Duodenal mucosa (tissue), 2 donors: ENCODE measurements at regions not wholly inside any gene's neighbourhood (a gene's known extent, or its start where the extent isn't known, plus 50 kb on each side); places are given as distances from the start of the nearest gene placed in this dataset.

Experiments used
- H3K27ac ChIP-seq: one replicate; pipeline ENCODE4 v1.7.0; 2013; ENCODE audit warnings: low read depth, low read length
- H3K27me3 ChIP-seq, 2 donors: one replicate each; pipeline ENCODE4 v1.7.0; 2013; ENCODE audit warnings: low read length in 2 of 2, control low read depth in 1 of 2; ENCODE audit not compliant: insufficient read depth in 2 of 2, control insufficient read depth in 1 of 2
- H3K36me3 ChIP-seq, 2 donors: one replicate each; pipeline ENCODE4 v1.7.0; 2013; ENCODE audit warnings: low read length in 2 of 2, control low read depth in 1 of 2; ENCODE audit not compliant: insufficient read depth in 2 of 2, control insufficient read depth in 1 of 2
- H3K4me1 ChIP-seq, 2 donors: one replicate each; pipeline ENCODE4 v1.7.0; 2013; ENCODE audit warnings: low read length in 2 of 2, control low read depth in 1 of 2; ENCODE audit not compliant: insufficient read depth in 2 of 2, control insufficient read depth in 1 of 2
- H3K4me3 ChIP-seq, 2 donors: one replicate each; pipeline ENCODE4 v1.7.0; 2013; ENCODE audit warnings: low read length in 2 of 2, low read depth in 1 of 2
- H3K9ac ChIP-seq, 2 donors: one replicate each; pipeline ENCODE4 v1.7.0; 2013; ENCODE audit warnings: low read length in 2 of 2, low read depth in 1 of 2
- H3K9me3 ChIP-seq, 2 donors: one replicate each; pipeline ENCODE4 v1.7.0; 2013; ENCODE audit warnings: low read length in 2 of 2, control low read depth in 1 of 2; ENCODE audit not compliant: control insufficient read depth in 1 of 2

DNA sequence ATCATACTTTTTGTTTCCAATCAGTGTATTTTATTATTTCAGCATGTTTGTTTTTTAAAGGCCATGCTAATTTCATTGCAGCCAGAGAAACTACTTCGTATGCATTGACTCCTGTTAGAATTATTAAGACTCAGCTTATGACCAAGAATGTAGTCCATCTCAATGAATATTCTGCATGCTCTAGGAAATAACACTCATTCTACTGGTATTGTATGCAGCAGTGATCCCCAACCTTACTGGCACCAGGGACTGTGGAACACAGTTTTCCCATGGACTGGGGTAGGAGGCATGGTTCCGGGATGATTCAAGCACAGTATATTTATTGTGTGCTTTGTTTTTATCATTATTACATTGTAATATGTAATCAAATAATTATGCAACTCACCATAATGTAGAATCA, 356.9 kb downstream of the DSEL start:
- no peak overlapping the region for H3K27ac ChIP-seq

DNA sequence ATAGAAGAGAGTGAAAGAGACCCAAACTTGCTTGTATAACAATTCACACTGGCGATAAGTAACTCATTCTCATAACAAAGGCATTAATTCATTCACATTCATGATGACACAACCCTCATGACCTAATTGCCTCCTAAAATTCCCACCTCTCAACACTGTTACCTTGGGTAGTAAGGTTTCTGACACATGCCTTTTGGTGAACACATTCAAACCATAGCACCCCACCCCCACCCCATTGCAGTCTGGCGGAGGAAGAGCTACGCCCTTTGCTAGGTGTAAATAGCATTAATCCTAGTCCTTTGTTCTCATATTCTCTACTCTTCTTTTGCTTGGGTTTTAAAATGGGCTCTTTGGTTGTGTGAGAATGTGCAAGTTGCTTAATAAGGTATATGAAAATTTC, 361.5 kb downstream of the DSEL start:
- Histone ChIP-seq H3K27ac (no peak overlapping the region), H3K9ac (no peak overlapping the region), H3K27me3 (no peaks in the 10 kb centered on the region), H3K9me3 (no peaks in the 10 kb centered on the region), H3K4me3 (no peak overlapping the region), H3K4me1 (no peaks in the 10 kb centered on the region), H3K36me3 (no peaks in the 10 kb centered on the region)

More for the DNA sequence above, 356.9 kb downstream of the DSEL start:
- Histone ChIP-seq H3K4me3 (no peak overlapping the region), H3K9ac (no peak overlapping the region), H3K36me3 (no peaks in the 10 kb centered on the region), H3K27me3 (no peaks in the 10 kb centered on the region), H3K9me3 (no peaks in the 10 kb centered on the region), H3K4me1 (no peaks in the 10 kb centered on the region)

DNA sequence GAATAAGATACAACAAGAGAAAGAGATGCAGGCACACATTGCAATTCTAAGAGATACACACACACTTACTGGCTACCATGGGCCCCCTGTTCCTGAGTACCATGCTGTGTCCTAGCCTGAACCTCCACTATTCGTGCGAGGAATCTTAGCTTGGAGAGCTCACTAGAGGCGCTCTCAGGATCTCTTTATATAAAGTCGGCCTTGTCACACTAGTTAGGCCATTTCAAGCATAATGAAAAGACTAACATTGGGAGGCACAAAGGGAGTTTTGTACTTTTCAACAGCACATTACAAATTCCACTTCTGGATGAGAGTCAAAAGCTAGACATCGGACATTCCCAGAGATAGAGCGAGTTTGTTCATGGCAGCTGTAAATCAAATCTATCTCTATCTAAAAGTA, 365.2 kb downstream of the DSEL start:
- Histone ChIP-seq H3K27me3 (no peaks in the 10 kb centered on the region), H3K9me3 (no peaks in the 10 kb centered on the region), H3K4me3 (no peak overlapping the region), H3K9ac (no peak overlapping the region), H3K27ac (no peak overlapping the region), H3K4me1 (no peaks in the 10 kb centered on the region), H3K36me3 (no peaks in the 10 kb centered on the region)

DNA sequence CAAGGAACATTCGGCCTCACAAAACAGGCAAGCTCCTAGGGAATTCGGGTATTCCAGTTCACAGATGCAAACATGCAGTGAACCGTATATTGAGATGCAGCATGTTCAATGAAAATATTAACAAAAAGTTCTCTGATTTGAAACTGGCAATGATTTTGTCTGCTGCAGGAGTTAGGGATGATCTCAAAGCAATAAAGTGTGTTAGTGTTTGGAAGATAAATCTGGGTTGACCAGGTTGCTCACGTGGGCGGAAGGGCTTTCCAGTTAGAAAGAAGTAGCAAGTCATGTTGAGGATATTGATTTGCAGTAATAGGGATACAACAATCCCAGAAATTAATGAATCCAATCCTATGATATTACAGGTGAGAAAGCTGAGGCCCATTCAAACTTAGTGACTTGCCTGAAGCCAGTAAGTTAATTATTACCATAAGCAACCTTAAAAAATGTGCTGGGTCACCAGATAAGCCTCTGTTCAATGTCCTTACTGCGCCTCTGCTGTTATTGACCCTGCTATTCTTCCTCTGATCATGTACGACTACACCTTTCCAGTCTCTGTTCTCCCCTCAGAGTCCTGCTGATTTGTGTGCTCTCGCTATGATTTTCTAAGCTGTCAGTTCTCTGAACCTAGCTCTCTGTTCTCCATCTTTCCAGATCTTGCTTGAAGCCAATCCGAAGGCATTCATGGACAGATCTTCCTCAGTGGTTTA, 370.8 kb downstream of the DSEL start:
- no peaks in the 10 kb centered on the region for H3K9me3 ChIP-seq
- H3K27me3 ChIP-seq = no peaks in the 10 kb centered on the region
- H3K4me1 ChIP-seq = no peaks in the 10 kb centered on the region
- no peak overlapping the region for H3K4me3 ChIP-seq
- H3K36me3 ChIP-seq = no peaks in the 10 kb centered on the region
- no peak overlapping the region for H3K27ac ChIP-seq
- no peak overlapping the region for H3K9ac ChIP-seq

DNA sequence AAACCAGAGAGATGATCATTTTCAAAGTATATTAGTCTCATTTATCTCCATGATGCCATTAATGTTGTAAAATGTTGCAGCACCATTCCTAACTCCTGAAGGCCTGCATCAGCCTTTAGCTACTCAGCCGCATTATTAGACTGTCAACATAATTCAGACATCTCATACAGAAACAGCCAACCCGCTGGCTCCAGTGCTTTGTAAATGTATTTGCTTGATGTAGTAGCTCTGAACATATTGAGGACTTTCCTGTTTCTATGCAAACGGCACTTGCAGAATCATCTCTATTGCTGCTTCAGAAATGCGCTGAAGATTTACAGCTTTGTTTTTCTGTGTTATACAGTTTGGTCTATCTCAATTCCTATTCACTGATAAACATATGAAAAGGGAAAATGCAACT, 372.2 kb downstream of the DSEL start:
- Histone ChIP-seq H3K9ac (no peak overlapping the region), H3K9me3 (no peaks in the 10 kb centered on the region), H3K36me3 (no peaks in the 10 kb centered on the region), H3K27ac (no peak overlapping the region), H3K4me1 (no peaks in the 10 kb centered on the region), H3K4me3 (no peak overlapping the region), H3K27me3 (no peaks in the 10 kb centered on the region)

DNA sequence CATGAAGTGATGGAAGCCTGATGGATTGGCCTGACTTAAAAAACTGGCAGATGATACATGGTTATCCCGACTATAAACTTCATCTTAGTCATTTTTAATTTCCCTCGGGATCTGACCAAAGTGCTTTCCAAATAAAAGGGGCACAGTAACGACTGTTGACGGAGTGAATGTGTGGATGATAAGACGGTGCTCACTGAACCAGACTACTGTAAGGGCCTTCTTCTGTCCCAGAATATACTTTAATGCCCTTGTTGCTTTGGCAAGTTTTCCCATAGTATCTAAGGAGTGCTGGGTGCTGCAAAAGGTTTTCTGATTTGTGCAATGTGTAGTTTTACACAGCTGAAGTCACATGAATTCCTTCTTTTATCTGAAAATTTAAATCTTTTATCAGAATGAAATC, 373.5 kb downstream of the DSEL start:
- Histone ChIP-seq H3K36me3 (no peaks in the 10 kb centered on the region), H3K9ac (no peak overlapping the region), H3K4me1 (no peaks in the 10 kb centered on the region), H3K4me3 (no peak overlapping the region), H3K27ac (no peak overlapping the region), H3K27me3 (no peaks in the 10 kb centered on the region), H3K9me3 (no peaks in the 10 kb centered on the region)

DNA sequence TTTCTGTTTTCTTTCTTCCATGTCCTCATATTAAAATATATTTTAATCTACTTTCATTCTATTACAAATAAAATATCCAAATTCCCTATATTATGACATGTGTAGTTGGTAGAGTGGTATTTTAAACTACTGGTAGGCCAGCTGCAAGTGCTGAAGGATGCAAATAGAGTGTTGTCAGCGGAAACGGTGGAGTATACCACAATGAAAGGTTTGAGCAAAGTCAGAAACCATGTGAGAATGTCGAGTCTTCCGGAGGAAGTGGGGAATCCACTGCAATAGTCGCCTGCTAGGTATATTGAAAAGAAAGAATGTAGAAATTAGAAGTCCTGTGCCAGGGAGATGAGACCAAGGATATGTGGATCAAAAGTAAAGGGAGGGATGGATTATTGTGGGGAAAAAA, 373.9 kb downstream of the DSEL start:
- Histone ChIP-seq H3K9me3 (no peaks in the 10 kb centered on the region), H3K9ac (no peak overlapping the region), H3K27ac (no peak overlapping the region), H3K27me3 (no peaks in the 10 kb centered on the region), H3K4me1 (no peaks in the 10 kb centered on the region), H3K4me3 (no peak overlapping the region), H3K36me3 (no peaks in the 10 kb centered on the region)

DNA sequence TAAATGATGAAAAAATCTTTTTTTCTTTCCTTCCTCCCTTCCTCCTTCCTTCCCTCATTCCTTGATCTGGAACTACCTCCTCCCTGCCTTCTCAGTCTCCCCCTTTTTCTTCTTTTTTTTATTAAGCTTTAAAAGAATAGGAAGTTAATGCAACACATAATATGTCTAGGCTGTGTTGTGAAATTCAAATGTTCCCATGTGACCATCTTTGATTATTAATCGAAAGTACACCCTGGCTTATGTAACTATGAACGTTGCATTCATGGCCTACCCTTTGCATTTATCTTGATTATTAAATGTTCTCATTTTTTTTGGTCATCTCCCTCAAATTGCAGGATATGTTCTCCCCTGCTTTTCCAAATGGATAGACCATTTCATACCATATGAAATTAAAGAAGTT, 376.0 kb downstream of the DSEL start:
- Histone ChIP-seq H3K9ac (no peak overlapping the region), H3K27me3 (no peaks in the 10 kb centered on the region), H3K36me3 (no peaks in the 10 kb centered on the region), H3K9me3 (no peaks in the 10 kb centered on the region), H3K4me3 (no peak overlapping the region), H3K4me1 (no peaks in the 10 kb centered on the region), H3K27ac (no peak overlapping the region)

DNA sequence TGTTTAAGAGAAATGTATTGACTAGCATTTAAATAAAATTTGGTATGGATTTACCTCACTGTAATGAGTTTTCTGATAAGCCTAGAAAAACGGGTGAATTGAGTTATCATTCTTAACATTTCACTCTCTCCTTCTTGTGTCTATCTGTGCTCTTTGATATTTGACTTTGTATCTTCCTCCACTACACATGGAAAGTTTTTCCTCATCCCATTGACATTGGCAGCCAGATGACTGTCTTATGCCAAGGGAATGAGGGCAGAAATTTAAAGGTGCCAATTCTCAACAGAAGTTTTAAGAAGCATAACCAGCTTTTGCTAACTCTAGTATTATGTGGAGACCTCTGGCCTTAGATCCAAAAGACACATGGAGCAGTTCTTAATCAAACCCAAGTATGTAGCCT, 376.6 kb downstream of the DSEL start:
- Histone ChIP-seq H3K36me3 (no peaks in the 10 kb centered on the region), H3K27ac (no peak overlapping the region), H3K27me3 (no peaks in the 10 kb centered on the region), H3K9ac (no peak overlapping the region), H3K4me1 (no peaks in the 10 kb centered on the region), H3K9me3 (no peaks in the 10 kb centered on the region), H3K4me3 (no peak overlapping the region)

DNA sequence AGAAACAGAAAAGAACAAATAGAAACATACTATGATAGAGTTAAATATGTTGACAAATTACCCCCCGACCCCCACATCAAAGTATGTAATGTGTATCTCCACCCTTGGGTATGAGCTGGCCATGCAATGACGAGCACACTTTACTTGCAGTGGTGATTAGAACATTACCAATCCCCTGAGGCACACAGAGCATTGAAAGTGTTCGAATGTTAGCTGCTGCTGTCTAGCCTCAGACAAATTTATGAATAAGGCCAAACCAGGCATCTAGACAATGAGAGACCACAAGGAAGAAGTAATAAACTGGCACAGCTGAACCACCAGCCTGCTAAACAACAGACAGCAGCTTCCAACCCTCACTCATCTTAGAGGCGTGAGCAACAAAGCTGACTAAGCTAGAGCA, 380.5 kb downstream of the DSEL start:
- Histone ChIP-seq H3K9me3 (no peaks in the 10 kb centered on the region), H3K4me3 (no peak overlapping the region), H3K27me3 (no peaks in the 10 kb centered on the region), H3K27ac (no peak overlapping the region), H3K4me1 (no peaks in the 10 kb centered on the region), H3K36me3 (no peaks in the 10 kb centered on the region), H3K9ac (no peak overlapping the region)

DNA sequence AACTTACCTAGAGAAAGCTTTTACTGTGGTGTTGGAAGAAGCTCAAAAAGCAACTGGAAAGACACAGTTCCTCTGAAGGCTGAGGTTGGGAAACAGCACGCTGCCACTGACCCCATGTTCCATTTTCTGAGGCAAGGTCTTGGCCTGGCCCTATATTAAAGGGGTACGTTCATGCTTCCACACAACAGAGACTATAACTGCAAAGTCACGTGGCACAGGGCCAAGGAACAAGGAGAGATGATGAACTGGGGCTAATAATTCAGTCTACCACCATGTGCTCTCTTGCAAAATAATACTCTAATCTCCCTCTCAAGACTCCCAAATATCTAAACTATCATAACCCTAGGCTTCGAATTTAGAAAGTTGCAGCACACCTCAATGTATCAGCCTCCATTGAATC, 381.6 kb downstream of the DSEL start:
- Histone ChIP-seq H3K27ac (no peak overlapping the region), H3K36me3 (no peaks in the 10 kb centered on the region), H3K9ac (no peak overlapping the region), H3K4me1 (no peaks in the 10 kb centered on the region), H3K4me3 (no peak overlapping the region), H3K9me3 (no peaks in the 10 kb centered on the region), H3K27me3 (no peaks in the 10 kb centered on the region)
